SK-N-DZ (cell line): ENCODE measurements at regions not wholly inside any gene's neighbourhood (a gene's known extent, or its start where the extent isn't known, plus 50 kb on each side); places are given as distances from the start of the nearest gene placed in this dataset.
"Not testable (repeated sequence)": the region's sequence is repeated elsewhere in the genome, so short reads cannot be mapped to it uniquely, and the experiment has no call there.

ENCODE experiments used
- DNase-seq: peaks from one replicate; pipeline ENCODE4 v3.0.0-alpha.2; 2015; ENCODE audit warnings: low spot score

DNA sequence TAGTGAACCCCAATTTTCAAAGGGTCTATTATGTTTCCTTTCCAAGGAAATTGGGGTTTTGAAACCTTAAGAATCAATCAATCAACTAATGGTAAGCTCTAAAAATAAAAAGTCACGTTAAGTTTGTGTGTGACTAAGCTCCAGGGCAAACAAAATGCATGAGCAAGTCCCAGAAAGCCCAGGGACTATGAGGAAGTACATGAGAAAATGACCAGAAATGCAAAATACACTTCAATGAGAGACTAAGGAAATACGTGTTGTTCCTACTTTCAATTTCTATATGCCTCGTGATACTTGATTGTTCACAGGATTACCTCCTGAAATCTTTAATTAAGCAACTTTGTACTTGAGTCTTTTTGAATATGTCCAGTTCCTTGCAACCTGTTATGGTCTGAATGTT is 684.4 kb upstream of the SYT4 start:
- DNase-seq, result no peak

- DNase-seq, result no peak
These were observed 687.4 kb upstream of the SYT4 start for GRCh38 chr18:43964666-43965065.

- DNase-seq, result no peak
These were observed 688.4 kb upstream of the SYT4 start for GRCh38 chr18:43965691-43966090.

DNA sequence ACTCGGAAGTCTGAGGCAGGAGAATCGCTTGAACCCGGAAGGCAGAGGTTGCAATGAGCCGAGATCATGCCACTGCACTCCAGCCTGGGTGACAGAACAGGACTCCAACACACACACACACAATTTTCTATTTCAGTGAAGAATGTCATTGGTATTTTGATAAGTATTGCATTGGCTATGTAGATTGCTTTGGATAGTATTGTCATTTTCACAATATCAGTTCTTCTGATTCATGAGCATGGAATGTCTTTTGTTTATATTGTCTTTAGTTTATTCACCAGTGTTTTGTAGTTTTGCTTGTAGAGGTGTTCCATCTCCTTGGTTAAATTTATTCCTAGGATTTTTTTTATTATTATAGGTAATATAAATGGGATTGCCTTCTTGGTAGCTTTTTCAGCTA is 693.4 kb upstream of the SYT4 start:
- DNase-seq, result no peak

DNA sequence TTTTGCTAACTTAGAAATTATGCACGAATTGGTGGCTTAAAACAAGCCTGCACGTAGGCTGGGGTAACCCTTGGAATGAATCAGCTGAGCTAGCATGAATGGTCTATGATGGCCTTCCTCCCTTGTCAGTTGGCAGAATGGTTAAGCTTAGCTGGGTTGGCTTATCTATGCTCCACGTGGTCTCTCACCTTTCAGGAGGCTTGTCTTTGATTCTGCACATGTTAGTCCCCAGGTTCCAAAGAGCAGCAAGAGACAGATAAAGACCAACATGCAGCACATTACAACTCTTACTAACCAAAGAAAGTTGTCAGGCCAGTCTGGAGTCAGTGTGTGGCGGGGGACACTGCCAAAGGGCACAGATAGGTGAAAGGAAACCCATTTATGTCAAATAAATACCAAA is 700.9 kb upstream of the SYT4 start:
- DNase-seq, result no peak

DNA sequence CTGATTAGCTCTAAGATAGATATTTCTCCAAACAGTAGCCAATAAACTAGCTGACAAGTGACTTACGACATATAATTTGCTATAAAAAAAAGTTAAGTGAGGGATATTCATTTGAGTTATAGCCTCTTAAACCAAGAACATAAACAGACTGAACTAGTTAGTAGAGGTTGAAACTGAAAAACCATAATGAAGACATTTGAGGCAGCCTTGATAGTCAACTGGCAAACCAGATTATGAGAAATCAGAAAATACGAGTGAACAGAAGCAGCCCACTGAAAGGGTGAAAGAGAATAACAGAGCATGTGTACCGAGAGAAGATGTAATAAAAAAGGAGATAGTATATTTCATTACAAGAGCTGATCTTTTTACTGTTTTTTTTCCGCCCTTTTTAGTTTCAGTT is 698.1 kb upstream of the SETBP1 start:
- no peak for DNase-seq

DNA sequence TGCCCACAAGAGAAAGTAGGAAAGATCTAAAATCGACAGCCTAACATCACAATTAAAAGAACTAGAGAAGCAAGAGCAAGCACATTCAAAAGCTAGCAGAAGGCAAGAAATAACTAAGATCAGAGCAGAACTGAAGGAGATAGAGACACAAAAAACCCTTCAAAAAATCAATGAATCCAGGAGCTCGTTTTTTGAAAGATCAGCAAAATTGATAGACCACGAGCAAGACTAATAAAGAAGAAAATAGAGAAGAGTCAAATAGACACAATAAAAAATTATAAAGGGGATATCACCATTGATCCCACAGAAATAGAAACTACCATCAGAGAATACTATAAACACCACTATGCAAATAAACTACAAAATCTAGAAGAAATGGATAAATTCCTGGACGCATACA is 693.6 kb upstream of the SETBP1 start:
- not testable (repeated sequence) for DNase-seq

DNA sequence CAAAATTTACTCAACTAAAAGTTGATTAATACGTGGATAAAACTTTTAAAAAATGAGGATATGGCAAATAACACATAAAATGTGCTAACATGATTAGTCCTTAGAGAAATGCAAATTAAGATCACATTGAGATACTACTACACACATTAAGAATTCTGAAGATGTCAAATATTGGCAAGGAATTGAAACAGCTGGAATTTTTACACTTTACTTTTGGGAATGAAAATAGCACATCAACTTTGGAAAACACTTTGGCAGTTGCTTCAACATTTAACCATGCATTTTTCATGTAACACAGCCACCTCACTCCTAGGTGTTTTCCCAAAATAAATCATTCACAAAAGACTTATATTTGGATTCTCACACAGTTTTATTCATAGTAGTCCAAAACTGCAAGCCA is 687.9 kb upstream of the SETBP1 start:
- DNase-seq, result no peak

- DNase-seq, result peak; percentile 62
These were observed 686.3 kb upstream of the SETBP1 start for GRCh38 chr18:43994381-43994780.

DNA sequence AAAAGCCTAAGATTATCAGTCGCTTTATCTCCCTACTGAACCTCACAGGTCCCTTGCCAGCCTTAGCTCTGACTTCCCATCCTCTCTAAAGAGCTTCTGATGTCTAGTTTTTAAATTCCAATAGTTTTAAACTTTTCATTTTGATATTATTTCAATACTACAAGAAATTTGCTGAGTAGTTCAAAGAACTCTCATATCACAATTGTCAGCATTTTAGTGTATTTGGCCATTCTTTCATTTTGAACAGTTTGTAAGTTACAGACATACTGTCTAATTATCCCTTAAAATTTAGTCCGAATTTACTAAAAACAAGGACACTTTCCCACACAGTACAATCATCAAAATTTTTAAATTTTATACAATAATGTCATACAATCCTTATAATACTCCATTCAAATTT is 666.8 kb upstream of the SETBP1 start:
- DNase-seq, result no peak

DNA sequence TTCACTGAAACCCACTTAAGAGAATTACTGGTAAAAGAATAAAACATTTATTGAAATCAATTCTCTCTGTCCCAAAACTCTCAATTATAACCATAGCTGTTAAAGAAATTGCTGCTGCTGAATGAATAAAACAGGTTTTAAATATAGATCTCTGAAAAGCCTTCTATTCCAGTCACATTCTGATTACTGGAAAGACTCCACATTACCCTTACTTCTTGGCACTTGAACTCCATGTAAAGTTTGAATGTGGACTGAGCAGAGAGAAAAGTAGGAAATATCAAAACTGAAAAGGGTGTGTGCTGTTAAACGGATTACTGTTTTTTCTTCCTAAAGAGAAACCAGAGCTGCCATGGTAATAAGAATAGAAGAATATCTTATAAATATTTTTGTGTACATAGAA is 655.3 kb upstream of the SETBP1 start:
- no peak for DNase-seq

- DNase-seq, result no peak
These were observed 652.6 kb upstream of the SETBP1 start for GRCh38 chr18:44028109-44028508.

DNA sequence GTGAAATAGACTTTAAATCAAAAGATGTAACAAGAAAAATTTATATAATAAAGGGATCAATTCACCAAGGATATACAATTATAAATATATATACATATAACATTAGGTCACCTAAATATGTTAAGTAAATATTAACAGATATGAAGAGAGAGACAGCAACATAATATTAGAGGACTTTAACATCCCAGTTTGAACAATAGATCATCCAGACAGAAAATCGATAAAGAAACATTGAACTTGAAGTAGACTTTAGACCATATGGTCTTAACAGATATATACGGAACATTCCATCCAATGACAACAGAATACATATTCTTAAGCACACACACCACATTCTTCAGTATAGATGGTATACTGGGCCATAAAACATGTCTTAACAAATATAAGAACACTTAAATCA is 649.6 kb upstream of the SETBP1 start:
- DNase-seq, result no peak

GRCh38 chr18:44033144-44033701 is 647.5 kb upstream of the SETBP1 start:
- DNase-seq, result no peak

DNA sequence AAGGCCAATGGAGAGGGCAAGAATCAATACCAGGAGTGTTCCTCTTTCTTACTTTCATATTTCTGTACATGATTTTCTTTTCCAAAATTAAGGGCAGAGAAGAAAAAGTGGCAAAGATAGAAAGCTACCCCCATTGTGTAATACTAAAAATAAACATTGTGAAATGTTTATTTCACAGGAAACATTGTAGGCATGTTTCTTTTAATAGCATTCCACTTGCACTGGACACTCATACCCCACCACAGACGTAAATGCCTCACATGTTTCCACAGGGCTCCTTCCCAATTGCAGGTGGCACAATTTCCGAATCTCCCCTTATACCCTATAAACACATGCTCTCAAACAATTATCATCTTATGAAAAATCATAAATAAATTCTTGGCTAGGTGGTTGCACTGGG is 645.1 kb upstream of the SETBP1 start:
- no peak for DNase-seq

- no peak for DNase-seq
These were observed 644.2 kb upstream of the SETBP1 start for GRCh38 chr18:44036501-44036900.

GRCh38 chr18:44039216-44039615 is 641.5 kb upstream of the SETBP1 start:
- DNase-seq, result no peak

DNA sequence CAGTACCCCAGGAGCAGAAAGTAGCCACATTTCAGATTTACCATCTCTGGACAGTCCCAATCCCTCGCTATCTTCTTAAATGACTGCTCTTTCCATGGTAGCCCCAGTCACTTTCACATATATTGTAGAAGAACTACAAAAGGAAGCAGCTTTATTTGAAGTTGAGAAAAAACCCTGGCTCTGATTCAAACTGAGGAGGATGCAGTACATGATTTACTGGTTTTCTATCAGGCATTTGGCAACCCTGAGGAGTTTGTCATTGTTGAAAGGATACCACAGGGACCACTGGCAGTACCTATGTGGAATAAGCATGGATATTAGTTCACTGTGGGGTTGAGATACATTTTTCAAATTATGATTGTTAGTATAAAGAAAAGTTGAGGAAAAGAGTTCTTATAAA is 640.9 kb upstream of the SETBP1 start:
- no peak for DNase-seq

GRCh38 chr18:44041553-44041952 is 639.1 kb upstream of the SETBP1 start:
- DNase-seq, result no peak

DNA sequence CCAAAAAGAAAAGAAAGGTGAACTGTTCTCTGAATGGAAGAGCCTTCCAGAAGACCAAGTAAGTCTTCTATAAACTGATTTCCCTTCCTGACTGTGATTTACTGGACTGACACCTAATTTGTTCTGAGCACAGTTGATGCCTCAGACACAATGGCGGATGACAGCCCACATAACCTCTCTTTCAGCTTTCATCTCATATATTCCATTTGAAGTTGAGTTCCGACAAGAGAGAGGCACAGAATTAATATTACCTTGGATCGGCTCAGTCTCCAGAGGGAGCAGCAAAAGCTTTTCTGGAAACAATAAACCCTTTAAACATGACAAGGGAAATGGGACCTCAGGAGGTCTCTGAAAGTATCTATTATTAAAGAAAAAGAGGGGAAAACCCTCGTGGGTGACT is 638.7 kb upstream of the SETBP1 start:
- DNase-seq, result no peak

DNA sequence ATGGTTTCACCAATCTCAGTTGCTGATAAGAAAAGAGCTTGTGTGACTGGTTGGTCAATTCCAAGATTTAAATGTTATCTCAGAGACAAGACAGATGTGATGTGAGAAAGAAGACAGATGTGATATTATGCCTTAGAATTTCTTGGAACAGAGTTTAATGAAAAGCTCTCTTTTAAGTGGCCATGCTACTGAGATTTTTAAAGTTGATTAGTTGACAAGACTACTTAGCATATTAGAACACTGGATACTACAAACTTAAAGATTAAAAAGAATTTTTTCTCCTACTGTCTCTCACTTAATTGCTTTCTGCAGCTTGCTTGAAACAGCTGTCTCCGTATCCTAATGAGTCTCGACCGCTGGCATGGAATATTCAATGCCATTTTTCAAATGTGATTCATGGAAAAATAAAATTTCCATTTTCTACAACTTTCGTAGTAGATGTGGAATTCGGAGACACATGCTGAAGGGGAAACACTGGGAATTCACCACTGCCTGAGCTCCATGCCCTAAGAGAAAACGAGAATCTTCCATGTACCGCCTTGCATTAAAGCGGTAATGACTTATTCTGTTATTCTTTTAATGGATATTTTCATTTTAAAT is 634.2 kb upstream of the SETBP1 start:
- DNase-seq, result peak; percentile 1

- no peak for DNase-seq
These were observed 633.1 kb upstream of the SETBP1 start for GRCh38 chr18:44047585-44047984.

- DNase-seq, result no peak
These were observed 632.3 kb upstream of the SETBP1 start for GRCh38 chr18:44048435-44048834.

DNA sequence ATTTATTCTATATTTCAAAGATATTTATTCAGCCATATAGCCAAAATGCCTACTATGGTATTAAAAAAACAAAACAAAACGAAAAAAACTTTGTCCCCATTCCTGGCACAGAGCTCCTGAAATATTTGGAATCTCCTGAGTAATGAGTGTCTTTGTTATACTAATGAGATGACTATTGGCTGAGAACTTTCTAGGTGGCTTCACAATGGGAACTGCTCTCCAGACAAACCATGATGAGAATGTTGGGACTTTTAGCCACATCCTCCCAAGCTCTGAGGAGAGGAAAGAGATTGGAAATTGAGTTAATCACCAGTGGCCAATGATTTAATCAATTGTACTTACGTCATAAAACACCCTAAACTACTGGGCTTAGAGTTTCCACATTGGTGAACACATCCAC is 631.8 kb upstream of the SETBP1 start:
- no peak for DNase-seq
